K562 (cell line): ENCODE measurements at regions not wholly inside any gene's neighbourhood (a gene's known extent, or its start where the extent isn't known, plus 50 kb on each side); places are given as distances from the start of the nearest gene placed in this dataset.

Experiments
- C11orf30 ChIP-seq: fragments of 450-650 bp; IDR thresholded peaks from 2 replicates; pipeline ENCODE4 v1.6.1; 2016; ENCODE audit warnings: low read depth, mild to moderate bottlenecking
- CBFA2T2 ChIP-seq: fragments of 450-650 bp; conservative IDR thresholded peaks from 2 replicates; pipeline ENCODE4 v1.6.1; 2017; ENCODE audit warnings: mild to moderate bottlenecking
- CBX3 ChIP-seq, 2 experiments: IDR thresholded peaks; 1 replicate in 1 of 2; 2 replicates in 1 of 2; pipeline ENCODE4 v1.6.1; 2012; ENCODE audit warnings: inconsistent platforms in 2 of 2, low read length in 2 of 2, borderline replicate concordance in 1 of 2, control low read depth in 1 of 2
- DLX4 ChIP-seq: fragments of 250-450 bp; sonication (Bioruptor Pico); IDR thresholded peaks from 2 replicates; pipeline ENCODE4 v1.6.1; 2021; ENCODE audit warnings: mild to moderate bottlenecking
- DPF2 ChIP-seq: fragments of 450-650 bp; IDR thresholded peaks from 2 replicates; pipeline ENCODE4 v1.6.1; 2016
- ETS2 ChIP-seq: IDR thresholded peaks from 2 replicates; pipeline ENCODE4 v1.6.1; 2016; ENCODE audit warnings: borderline replicate concordance, missing genetic modification characterization, mild to moderate bottlenecking, moderate library complexity, missing compliant biosample characterization; ENCODE audit not compliant: poor library complexity, severe bottlenecking
- EZH2 ChIP-seq: IDR thresholded peaks from 2 replicates; pipeline ENCODE4 v1.6.1; 2012; ENCODE audit warnings: low read depth, mild to moderate bottlenecking, inconsistent platforms, low read length, borderline replicate concordance
- HLTF ChIP-seq: fragments of 450-650 bp; IDR thresholded peaks from 2 replicates; pipeline ENCODE4 v1.6.1; 2016
- HNRNPUL1 ChIP-seq: fragments of 200-400 bp; formaldehyde crosslinking; IDR thresholded peaks from 2 replicates; pipeline ENCODE4 v1.6.1; 2017; ENCODE audit warnings: low read length
- HSF4 ChIP-seq: fragments of 250-450 bp; sonication (Bioruptor Pico); IDR thresholded peaks from 2 replicates; pipeline ENCODE4 v2.1.2; 2022; ENCODE audit warnings: mild to moderate bottlenecking, moderate library complexity, borderline replicate concordance
- ILK ChIP-seq: fragments of 450-650 bp; IDR thresholded peaks from 2 replicates; pipeline ENCODE4 v1.6.1; 2016; ENCODE audit warnings: missing genetic modification characterization, low read depth, mild to moderate bottlenecking, missing compliant biosample characterization, moderate library complexity, borderline replicate concordance
- KLF16 ChIP-seq: IDR thresholded peaks from 2 replicates; pipeline ENCODE4 v1.6.1; 2016; ENCODE audit warnings: antibody characterized with exemption
- L3MBTL2 ChIP-seq: fragments of 450-650 bp; IDR thresholded peaks from 2 replicates; pipeline ENCODE4 v1.6.1; 2016; ENCODE audit warnings: mild to moderate bottlenecking, moderate library complexity
- MTF1 ChIP-seq: fragments of 250-450 bp; sonication (Bioruptor Pico); IDR thresholded peaks from 2 replicates; pipeline ENCODE4 v1.9.0; 2021; ENCODE audit warnings: moderate library complexity, mild to moderate bottlenecking, inconsistent platforms, borderline replicate concordance
- NCOR1 ChIP-seq: fragments of 450-650 bp; IDR thresholded peaks from 2 replicates; pipeline ENCODE4 v1.6.1; 2016; ENCODE audit warnings: mild to moderate bottlenecking, moderate library complexity
- SMARCA4 ChIP-seq: fragments of 450-650 bp; IDR thresholded peaks from 2 replicates; pipeline ENCODE4 v1.6.1; 2016
- TARDBP ChIP-seq: fragments of 450-650 bp; IDR thresholded peaks from 2 replicates; pipeline ENCODE4 v1.6.1; 2016
- ZNF316 ChIP-seq: fragments of 450-650 bp; IDR thresholded peaks from 2 replicates; pipeline ENCODE4 v1.6.1; 2016
- ZNF384 ChIP-seq: IDR thresholded peaks from 2 replicates; pipeline ENCODE4 v1.6.1; 2012; ENCODE audit warnings: low read depth, low read length, improper control_type of control experiment
- ZNF41 ChIP-seq: fragments of 250-450 bp; sonication (Bioruptor Pico); conservative IDR thresholded peaks from 2 replicates; pipeline ENCODE4 v1.4.0; 2020; ENCODE audit warnings: mild to moderate bottlenecking
- ZNF766 ChIP-seq: fragments of 200-800 bp; sonication (Bioruptor generic); conservative IDR thresholded peaks from 2 replicates; pipeline ENCODE4 v1.6.1; 2016; ENCODE audit warnings: missing genetic modification characterization, missing compliant biosample characterization
- ZNF780A ChIP-seq: fragments of 250-450 bp; sonication (Bioruptor Pico); IDR thresholded peaks from 2 replicates; pipeline ENCODE4 v1.5.0; 2021; ENCODE audit warnings: mild to moderate bottlenecking
- TF ChIP-seq, protein P1 (sequence below), 2 experiments: fragments of 200-800 bp in 1 of 2; sonication (Bioruptor generic) in 1 of 2; sonication (generic) in 1 of 2; formaldehyde crosslinking in 1 of 2; IDR thresholded peaks in 1 of 2; conservative IDR thresholded peaks in 1 of 2; 2 replicates each; pipeline versions ENCODE4 v1.5.0 to v1.6.1; 2016 to 2020; ENCODE audit warnings: missing compliant biosample characterization in 1 of 2, missing genetic modification characterization in 1 of 2, missing genetic modification reagents in 1 of 2
- TF ChIP-seq, protein P2 (sequence below): fragments of 250-450 bp; sonication (Bioruptor Pico); IDR thresholded peaks from 2 replicates; pipeline ENCODE4 v1.4.0; 2020; ENCODE audit warnings: mild to moderate bottlenecking, moderate library complexity
- TF ChIP-seq, protein P3 (sequence below): fragments of 450-650 bp; IDR thresholded peaks from 2 replicates; pipeline ENCODE4 v1.6.1; 2017; ENCODE audit warnings: antibody characterized with exemption, mild to moderate bottlenecking

DNA sequence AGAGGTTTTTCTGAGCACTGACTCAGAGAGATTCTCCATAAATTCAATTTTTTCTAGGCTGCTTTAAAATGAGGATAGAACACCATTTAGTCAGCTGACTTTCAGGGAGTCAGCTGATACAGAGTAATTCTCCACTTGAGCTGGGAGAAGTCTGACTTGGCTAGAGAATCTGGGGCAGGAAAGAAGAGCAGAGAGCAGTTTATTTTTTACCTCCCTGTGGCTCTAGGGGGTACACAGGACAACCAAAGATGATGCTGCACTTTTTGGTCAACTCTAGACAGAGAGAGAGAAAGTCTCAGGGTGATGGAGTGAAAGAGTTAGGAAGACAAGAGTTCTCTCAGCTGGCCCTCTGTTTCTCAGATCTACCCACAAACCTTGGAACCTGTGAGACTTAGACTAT lies 67.3 kb upstream of the EED start (continued):
- TF ChIP-seq, protein P1, sequence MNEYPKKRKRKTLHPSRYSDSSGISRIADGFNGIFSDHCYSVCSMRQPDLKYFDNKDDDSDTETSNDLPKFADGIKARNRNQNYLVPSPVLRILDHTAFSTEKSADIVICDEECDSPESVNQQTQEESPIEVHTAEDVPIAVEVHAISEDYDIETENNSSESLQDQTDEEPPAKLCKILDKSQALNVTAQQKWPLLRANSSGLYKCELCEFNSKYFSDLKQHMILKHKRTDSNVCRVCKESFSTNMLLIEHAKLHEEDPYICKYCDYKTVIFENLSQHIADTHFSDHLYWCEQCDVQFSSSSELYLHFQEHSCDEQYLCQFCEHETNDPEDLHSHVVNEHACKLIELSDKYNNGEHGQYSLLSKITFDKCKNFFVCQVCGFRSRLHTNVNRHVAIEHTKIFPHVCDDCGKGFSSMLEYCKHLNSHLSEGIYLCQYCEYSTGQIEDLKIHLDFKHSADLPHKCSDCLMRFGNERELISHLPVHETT (CRISPR knock-in tag; conservative IDR thresholded peaks at IDR 0.05 in 1 of 2, IDR thresholded peaks at IDR 0.05 in 1 of 2): 0 out of 4 replicates have a peak, but pooled peaks of 1 of the 2 experiments have one; percentile 19
- TF ChIP-seq HNRNPUL1 (no peak), HSF4 (CRISPR knock-in tag) (0 out of 2 replicates have a peak, but pooled peaks have one; percentile 48), HLTF (no peak), NCOR1 (no peak), CBX3 (IDR thresholded peaks at IDR 0.05; ENCODE audit: borderline replicate concordance in 1 of 2, low read length in 2 of 2) (no peak), ZNF41 (CRISPR knock-in tag) (no peak), DPF2 (no peak), KLF16 (no peak), SMARCA4 (no peak), CBFA2T2 (peak; percentile 54), MTF1 (CRISPR knock-in tag) (no peak), ZNF316 (peak; percentile 90), C11orf30 (peak; percentile 84), TARDBP (no peak), ETS2 (tag) (no peak), L3MBTL2 (no peak), ZNF384 (no peak), ZNF780A (CRISPR knock-in tag) (no peak), EZH2 (no peak), ZNF766 (peak; percentile 22), DLX4 (CRISPR knock-in tag) (no peak), ILK (tag) (0 out of 2 replicates have a peak, but pooled peaks have one; percentile 16)
- TF ChIP-seq, protein P2, sequence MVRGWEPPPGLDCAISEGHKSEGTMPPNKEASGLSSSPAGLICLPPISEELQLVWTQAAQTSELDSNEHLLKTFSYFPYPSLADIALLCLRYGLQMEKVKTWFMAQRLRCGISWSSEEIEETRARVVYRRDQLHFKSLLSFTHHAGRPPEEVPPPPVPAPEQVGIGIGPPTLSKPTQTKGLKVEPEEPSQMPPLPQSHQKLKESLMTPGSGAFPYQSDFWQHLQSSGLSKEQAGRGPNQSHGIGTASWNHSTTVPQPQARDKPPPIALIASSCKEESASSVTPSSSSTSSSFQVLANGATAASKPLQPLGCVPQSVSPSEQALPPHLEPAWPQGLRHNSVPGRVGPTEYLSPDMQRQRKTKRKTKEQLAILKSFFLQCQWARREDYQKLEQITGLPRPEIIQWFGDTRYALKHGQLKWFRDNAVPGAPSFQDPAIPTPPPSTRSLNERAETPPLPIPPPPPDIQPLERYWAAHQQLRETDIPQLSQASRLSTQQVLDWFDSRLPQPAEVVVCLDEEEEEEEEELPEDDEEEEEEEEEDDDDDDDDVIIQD: no peak
- TF ChIP-seq, protein P3, sequence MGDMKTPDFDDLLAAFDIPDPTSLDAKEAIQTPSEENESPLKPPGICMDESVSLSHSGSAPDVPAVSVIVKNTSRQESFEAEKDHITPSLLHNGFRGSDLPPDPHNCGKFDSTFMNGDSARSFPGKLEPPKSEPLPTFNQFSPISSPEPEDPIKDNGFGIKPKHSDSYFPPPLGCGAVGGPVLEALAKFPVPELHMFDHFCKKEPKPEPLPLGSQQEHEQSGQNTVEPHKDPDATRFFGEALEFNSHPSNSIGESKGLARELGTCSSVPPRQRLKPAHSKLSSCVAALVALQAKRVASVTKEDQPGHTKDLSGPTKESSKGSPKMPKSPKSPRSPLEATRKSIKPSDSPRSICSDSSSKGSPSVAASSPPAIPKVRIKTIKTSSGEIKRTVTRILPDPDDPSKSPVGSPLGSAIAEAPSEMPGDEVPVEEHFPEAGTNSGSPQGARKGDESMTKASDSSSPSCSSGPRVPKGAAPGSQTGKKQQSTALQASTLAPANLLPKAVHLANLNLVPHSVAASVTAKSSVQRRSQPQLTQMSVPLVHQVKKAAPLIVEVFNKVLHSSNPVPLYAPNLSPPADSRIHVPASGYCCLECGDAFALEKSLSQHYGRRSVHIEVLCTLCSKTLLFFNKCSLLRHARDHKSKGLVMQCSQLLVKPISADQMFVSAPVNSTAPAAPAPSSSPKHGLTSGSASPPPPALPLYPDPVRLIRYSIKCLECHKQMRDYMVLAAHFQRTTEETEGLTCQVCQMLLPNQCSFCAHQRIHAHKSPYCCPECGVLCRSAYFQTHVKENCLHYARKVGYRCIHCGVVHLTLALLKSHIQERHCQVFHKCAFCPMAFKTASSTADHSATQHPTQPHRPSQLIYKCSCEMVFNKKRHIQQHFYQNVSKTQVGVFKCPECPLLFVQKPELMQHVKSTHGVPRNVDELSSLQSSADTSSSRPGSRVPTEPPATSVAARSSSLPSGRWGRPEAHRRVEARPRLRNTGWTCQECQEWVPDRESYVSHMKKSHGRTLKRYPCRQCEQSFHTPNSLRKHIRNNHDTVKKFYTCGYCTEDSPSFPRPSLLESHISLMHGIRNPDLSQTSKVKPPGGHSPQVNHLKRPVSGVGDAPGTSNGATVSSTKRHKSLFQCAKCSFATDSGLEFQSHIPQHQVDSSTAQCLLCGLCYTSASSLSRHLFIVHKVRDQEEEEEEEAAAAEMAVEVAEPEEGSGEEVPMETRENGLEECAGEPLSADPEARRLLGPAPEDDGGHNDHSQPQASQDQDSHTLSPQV: peak; percentile 85
